Neuronal stem cell (in vitro differentiated cells): ENCODE measurements at regions not wholly inside any gene's neighbourhood (a gene's known extent, or its start where the extent isn't known, plus 50 kb on each side); places are given as distances from the start of the nearest gene placed in this dataset.

Experiments used
- DNase-seq: peaks from one replicate; pipeline ENCODE4 v3.0.0-alpha.2; 2013; ENCODE audit warnings: low spot score
- H2AFZ ChIP-seq: one replicate; pipeline ENCODE4 v1.6.1; 2013; ENCODE audit warnings: mild to moderate bottlenecking, low read length, inconsistent platforms
- H2AK5ac ChIP-seq: 2 replicates; pipeline ENCODE4 v1.6.1; 2013; ENCODE audit warnings: low read depth, mild to moderate bottlenecking, inconsistent platforms, low read length, moderate library complexity, mixed read lengths
- H2BK120ac ChIP-seq: 2 replicates; pipeline ENCODE4 v1.6.1; 2013; ENCODE audit warnings: low read depth, mild to moderate bottlenecking, inconsistent platforms, low read length, moderate library complexity, mixed read lengths
- H2BK12ac ChIP-seq: one replicate; pipeline ENCODE4 v1.6.1; 2013; ENCODE audit warnings: low read length, inconsistent platforms
- H2BK15ac ChIP-seq: 2 replicates; pipeline ENCODE4 v1.6.1; 2013; ENCODE audit warnings: mild to moderate bottlenecking, low read length, inconsistent platforms, mixed read lengths
- H2BK5ac ChIP-seq: one replicate; pipeline ENCODE4 v1.6.1; 2013; ENCODE audit warnings: inconsistent platforms, mild to moderate bottlenecking, low read length, moderate library complexity
- H3K14ac ChIP-seq: one replicate; pipeline ENCODE4 v1.6.1; 2013; ENCODE audit warnings: low read length, inconsistent platforms
- H3K18ac ChIP-seq: 2 replicates; pipeline ENCODE4 v1.6.1; 2013; ENCODE audit warnings: low read length, inconsistent platforms
- H3K23ac ChIP-seq: 2 replicates; pipeline ENCODE4 v1.6.1; 2013; ENCODE audit warnings: low read depth, mild to moderate bottlenecking, mixed read lengths, low read length, inconsistent platforms; ENCODE audit not compliant: poor library complexity
- H3K27ac ChIP-seq: replicated peaks from 3 replicates; pipeline ENCODE4 v1.5.1; 2013; ENCODE audit warnings: low read length, inconsistent platforms
- H3K27me3 ChIP-seq, 3 experiments: 2 replicates each; pipeline ENCODE4 v1.6.1; 2013; ENCODE audit warnings: low read length in 3 of 3, mild to moderate bottlenecking in 2 of 3, inconsistent platforms in 1 of 3, low read depth in 1 of 3, mixed read lengths in 1 of 3, moderate library complexity in 1 of 3; ENCODE audit not compliant: control insufficient read depth in 3 of 3, insufficient read depth in 3 of 3
- H3K36me3 ChIP-seq, 2 donors: replicated peaks in 1 of 2; 2 replicates each; pipeline ENCODE4 v1.6.1; 2013; ENCODE audit warnings: low read length in 2 of 2; ENCODE audit not compliant: control insufficient read depth in 2 of 2, insufficient read depth in 2 of 2
- H3K4ac ChIP-seq: 2 replicates; pipeline ENCODE4 v1.6.1; 2013; ENCODE audit warnings: inconsistent platforms, mild to moderate bottlenecking, low read length, moderate library complexity
- H3K4me1 ChIP-seq, 2 donors: 1 replicate in 1 of 2; 2 replicates in 1 of 2; pipeline ENCODE4 v1.6.1; 2013; ENCODE audit warnings: low read length in 2 of 2, low read depth in 1 of 2; ENCODE audit not compliant: control insufficient read depth in 2 of 2, insufficient read depth in 1 of 2
- H3K4me2 ChIP-seq: one replicate; pipeline ENCODE4 v1.6.1; 2013; ENCODE audit warnings: mild to moderate bottlenecking, low read length, inconsistent platforms; ENCODE audit not compliant: insufficient read depth, poor library complexity, severe bottlenecking
- H3K4me3 ChIP-seq, 2 donors: 2 replicates each; pipeline ENCODE4 v1.5.1; 2013; ENCODE audit warnings: low read length in 2 of 2, mild to moderate bottlenecking in 2 of 2, inconsistent platforms in 1 of 2, moderate library complexity in 1 of 2
- H3K79me1 ChIP-seq: one replicate; pipeline ENCODE4 v1.6.1; 2013; ENCODE audit warnings: low read depth, mild to moderate bottlenecking, inconsistent platforms, low read length, moderate library complexity
- H3K9ac ChIP-seq: one replicate; pipeline ENCODE4 v1.6.1; 2013; ENCODE audit warnings: mild to moderate bottlenecking, low read depth, low read length, inconsistent platforms; ENCODE audit not compliant: poor library complexity
- H3K9me3 ChIP-seq, 2 donors: replicated peaks in 1 of 2; 2 replicates each; pipeline versions ENCODE3 to v1.6.1; 2013; ENCODE audit warnings: low read length in 2 of 2, mild to moderate bottlenecking in 2 of 2, inconsistent platforms in 1 of 2, low read depth in 1 of 2, mixed read lengths in 1 of 2, moderate library complexity in 1 of 2; ENCODE audit not compliant: control insufficient read depth in 2 of 2, insufficient read depth in 1 of 2
- H4K8ac ChIP-seq: one replicate; pipeline ENCODE4 v1.6.1; 2013; ENCODE audit warnings: low read depth, mild to moderate bottlenecking, inconsistent platforms, low read length, moderate library complexity
- H4K91ac ChIP-seq: one replicate; pipeline ENCODE4 v1.6.1; 2013; ENCODE audit warnings: low read length, low read depth, mild to moderate bottlenecking, inconsistent platforms; ENCODE audit not compliant: poor library complexity
- WGBS, 2 donors: extraction: QIAGEN DNeasy Blood & Tissue Kit; methylation state at CpG; one replicate each; pipeline ENCODE4 v1.1.7; 2013; ENCODE audit warnings: missing lambda C conversion rate in 2 of 2, mixed read lengths in 1 of 2; ENCODE audit not compliant: insufficient read length in 2 of 2, insufficient replicate concordance in 1 of 2; ENCODE audit errors: extremely low coverage in 2 of 2; 5-methylcytosine and 5-hydroxymethylcytosine counted together

- H3K4me3 ChIP-seq, result no peak overlapping the region
These were observed 1278.0 kb downstream of the OTOL1 start for GRCh38 chr3:162774613-162775100.

GRCh38 chr3:162776148-162776547, 1279.5 kb downstream of the OTOL1 start:
- Histone ChIP-seq H3K36me3 (no peaks in the 10 kb centered on the region), H3K14ac (no peak overlapping the region), H3K4me3 (no peak overlapping the region), H2BK120ac (no peak overlapping the region), H3K4ac (no peak overlapping the region), H2BK15ac (no peak overlapping the region), H3K27me3 (no peaks in the 10 kb centered on the region), H2BK12ac (no peak overlapping the region), H2BK5ac (no peak overlapping the region), H4K8ac (no peak overlapping the region), H3K4me1 (no peaks in the 10 kb centered on the region), H2AFZ (no peak overlapping the region), H3K9me3 (no peaks in the 10 kb centered on the region), H3K23ac (no peak overlapping the region), H3K9ac (no peak overlapping the region), H3K79me1 (no peaks in the 10 kb centered on the region), H4K91ac (no peak overlapping the region), H3K18ac (no peak overlapping the region), H3K4me2 (no peak overlapping the region), H3K27ac (no peak overlapping the region), H2AK5ac (no peak overlapping the region)
- WGBS, 2 donors, result no CpG with 5 or more reads among the region's 3 CpGs
- no peak for DNase-seq

More at GRCh38 chr3:162774613-162775100, 1278.0 kb downstream of the OTOL1 start:
- Histone ChIP-seq H3K9ac (no peak overlapping the region), H3K4me2 (no peak overlapping the region), H4K91ac (no peak overlapping the region), H3K27ac (no peak overlapping the region), H2BK5ac (no peak overlapping the region), H3K4me1 (no peaks in the 10 kb centered on the region), H2BK12ac (no peak overlapping the region), H3K4ac (no peak overlapping the region), H3K18ac (no peak overlapping the region), H3K36me3 (no peaks in the 10 kb centered on the region), H3K27me3 (no peaks in the 10 kb centered on the region), H2BK120ac (no peak overlapping the region), H2AK5ac (no peak overlapping the region), H3K23ac (no peak overlapping the region), H3K9me3 (no peaks in the 10 kb centered on the region), H2BK15ac (no peak overlapping the region), H3K79me1 (no peaks in the 10 kb centered on the region), H2AFZ (peak overlapping the region; percentile 38), H4K8ac (no peak overlapping the region), H3K14ac (no peak overlapping the region)
- no CpG with 5 or more reads among the region's 1 CpG for WGBS, 2 donors
- no peak for DNase-seq

- no peak overlapping the region for H3K4ac ChIP-seq
- no peak overlapping the region for H3K4me2 ChIP-seq
- no peak overlapping the region for H2BK5ac ChIP-seq
- H3K9ac ChIP-seq, result no peak overlapping the region
- H2BK120ac ChIP-seq, result no peak overlapping the region
- no peaks in the 10 kb centered on the region for H3K36me3 ChIP-seq
- no peak overlapping the region for H3K14ac ChIP-seq
- H2AFZ ChIP-seq, result no peak overlapping the region
- no peak for DNase-seq
- no peaks in the 10 kb centered on the region for H3K4me1 ChIP-seq
- H3K27ac ChIP-seq, result no peak overlapping the region
- H3K23ac ChIP-seq, result no peak overlapping the region
- no peak overlapping the region for H2BK15ac ChIP-seq
- no peaks in the 10 kb centered on the region for H3K27me3 ChIP-seq
- no peak overlapping the region for H4K91ac ChIP-seq
- no peaks in the 10 kb centered on the region for H3K9me3 ChIP-seq
- H2BK12ac ChIP-seq, result no peak overlapping the region
- no peaks in the 10 kb centered on the region for H3K79me1 ChIP-seq
- no CpG with 5 or more reads among the region's 1 CpG for WGBS, 2 donors
- H4K8ac ChIP-seq, result no peak overlapping the region
- no peak overlapping the region for H3K4me3 ChIP-seq
- no peak overlapping the region for H2AK5ac ChIP-seq
- H3K18ac ChIP-seq, result no peak overlapping the region
These were observed 1280.5 kb downstream of the OTOL1 start for GRCh38 chr3:162777118-162777517.

- Histone ChIP-seq H3K79me1 (no peaks in the 10 kb centered on the region), H2BK15ac (no peak overlapping the region), H3K36me3 (no peaks in the 10 kb centered on the region), H3K23ac (no peak overlapping the region), H3K9me3 (no peaks in the 10 kb centered on the region), H4K8ac (no peak overlapping the region), H3K18ac (no peak overlapping the region), H2AK5ac (no peak overlapping the region), H2BK5ac (no peak overlapping the region), H2BK12ac (no peak overlapping the region), H4K91ac (no peak overlapping the region), H3K4me1 (no peaks in the 10 kb centered on the region), H3K4me3 (no peak overlapping the region), H3K27me3 (no peaks in the 10 kb centered on the region), H3K4ac (no peak overlapping the region), H2BK120ac (no peak overlapping the region), H2AFZ (peak overlapping the region; percentile 47), H3K14ac (no peak overlapping the region), H3K4me2 (no peak overlapping the region), H3K27ac (no peak overlapping the region), H3K9ac (no peak overlapping the region)
- no peak for DNase-seq
These were observed 1283.7 kb downstream of the OTOL1 start for GRCh38 chr3:162780313-162780712.
